ENCODE measurements at regions not wholly inside any gene's neighbourhood (a gene's known extent, or its start where the extent isn't known, plus 50 kb on each side); places are given as distances from the start of the nearest gene placed in this dataset.

- TF ChIP-seq ZZZ3 (CRISPR knock-in tag; IDR thresholded peaks at IDR 0.05; ENCODE audit: borderline replicate concordance) (no peak), CHCHD3 (CRISPR knock-in tag; IDR thresholded peaks at IDR 0.05) (no peak), GATAD2A (CRISPR knock-in tag; IDR thresholded peaks at IDR 0.05) (no peak), ELF4 (CRISPR knock-in tag; IDR thresholded peaks at IDR 0.05; ENCODE audit: borderline replicate concordance) (no peak), RFX5 (IDR thresholded peaks at IDR 0.05; ENCODE audit: low read depth, low read length) (no peak), TAF1 (CRISPR knock-in tag; IDR thresholded peaks at IDR 0.05) (no peak), CBFB (CRISPR knock-in tag; IDR thresholded peaks at IDR 0.05) (no peak), POLR2A (IDR thresholded peaks at IDR 0.05; ENCODE audit: insufficient read depth in 1 of 2, low read depth in 2 of 2, low read length in 2 of 2) (no peak), ZNF788 (CRISPR knock-in tag; IDR thresholded peaks at IDR 0.05; ENCODE audit: borderline replicate concordance) (no peak), TSC22D2 (CRISPR knock-in tag; IDR thresholded peaks at IDR 0.05; ENCODE audit: borderline replicate concordance) (no peak)
These were observed 907.2 kb upstream of the CDH2 start for GRCh38 chr18:29084120-29084519.
